Caco-2 (cell line): ENCODE measurements at regions not wholly inside any gene's neighbourhood (a gene's known extent, or its start where the extent isn't known, plus 50 kb on each side); places are given as distances from the start of the nearest gene placed in this dataset.

Experiments
- BruUV-seq: library from RNA; stranded (reverse); fragments of 400-500 nt; replicated peaks from 2 replicates; lab custom pipeline; 2021; lab: Mats Ljungman, UMichigan
- CTCF ChIA-PET: fragments of 300-600 bp; sonication (Branson Sonifier 250); formaldehyde crosslinking; loops from one replicate; lab custom pipeline; 2022; ENCODE audit warnings: antibody characterized with exemption; lab: Charles Lee
- POLR2A ChIA-PET: fragments of 300-600 bp; sonication (Branson Sonifier 250); formaldehyde crosslinking; loops from one replicate; lab custom pipeline; 2022; ENCODE audit warnings: antibody characterized with exemption; lab: Charles Lee
- DNase-seq, 2 experiments: peaks; one replicate each; pipeline versions ENCODE4 v3.0.0 to v3.0.0-alpha.2; 2020 to 2022
- H3K27me3 ChIP-seq: replicated peaks from 2 replicates; pipeline ENCODE4 v1.6.0; 2011; ENCODE audit warnings: low read length; ENCODE audit not compliant: control insufficient read depth, insufficient read depth
- H3K36me3 ChIP-seq: 2 replicates; pipeline ENCODE4 v1.5.1; 2011; ENCODE audit warnings: low read length; ENCODE audit not compliant: control insufficient read depth, insufficient read depth
- H3K4me1 ChIP-seq: fragments of 250-450 bp; sonication (Bioruptor Pico); 2 replicates; pipeline ENCODE4 v1.5.1; 2020; ENCODE audit warnings: mild to moderate bottlenecking
- H3K4me3 ChIP-seq: 2 replicates; pipeline ENCODE4 v1.5.1; 2011; ENCODE audit warnings: low read depth, mild to moderate bottlenecking, control low read depth, low read length
- H3K9me3 ChIP-seq: fragments of 250-450 bp; sonication (Bioruptor Pico); 2 replicates; pipeline ENCODE4 v1.5.1; 2020; ENCODE audit warnings: mild to moderate bottlenecking, moderate library complexity
- H3K27ac Mint-ChIP-seq: one replicate; pipeline ENCODE4 v1.8.0; 2022; ENCODE audit warnings: mixed read lengths; ENCODE audit not compliant: unreplicated experiment
- H3K27me3 Mint-ChIP-seq: one replicate; pipeline ENCODE4 v1.8.0; 2022; ENCODE audit warnings: mixed read lengths; ENCODE audit not compliant: insufficient read depth, unreplicated experiment
- H3K36me3 Mint-ChIP-seq: one replicate; pipeline ENCODE4 v1.8.0; 2022; ENCODE audit warnings: mild to moderate bottlenecking, mixed read lengths; ENCODE audit not compliant: insufficient read depth, unreplicated experiment
- H3K4me1 Mint-ChIP-seq: one replicate; pipeline ENCODE4 v1.8.0; 2022; ENCODE audit warnings: low read depth, mixed read lengths; ENCODE audit not compliant: unreplicated experiment
- H3K4me3 Mint-ChIP-seq: one replicate; pipeline ENCODE4 v1.8.0; 2022; ENCODE audit warnings: mild to moderate bottlenecking, moderate library complexity, mixed read lengths; ENCODE audit not compliant: unreplicated experiment
- H3K9me3 Mint-ChIP-seq: one replicate; pipeline ENCODE4 v1.8.0; 2022; ENCODE audit warnings: mixed read lengths; ENCODE audit not compliant: unreplicated experiment
- intact Hi-C: fragments of 100-400 bp; cut with micrococcal nuclease; formaldehyde crosslinking; loops from one replicate; pipeline ENCODE4 v1.10.0; 2022; ENCODE audit not compliant: unreplicated experiment
- TF ChIP-seq, protein P1 (sequence below), 2 experiments: fragments of 200-600 bp in 1 of 2; IDR thresholded peaks; 1 replicate in 1 of 2; 2 replicates in 1 of 2; pipeline versions ENCODE4 v1.5.1 to v1.8.0; 2011 to 2022; ENCODE audit warnings: antibody characterized with exemption in 1 of 2, control low read depth in 1 of 2, inconsistent platforms in 1 of 2, low read depth in 1 of 2, low read length in 1 of 2, mild to moderate bottlenecking in 1 of 2, moderate library complexity in 1 of 2; ENCODE audit not compliant: insufficient read depth in 1 of 2, severe bottlenecking in 1 of 2, unreplicated experiment in 1 of 2

DNA sequence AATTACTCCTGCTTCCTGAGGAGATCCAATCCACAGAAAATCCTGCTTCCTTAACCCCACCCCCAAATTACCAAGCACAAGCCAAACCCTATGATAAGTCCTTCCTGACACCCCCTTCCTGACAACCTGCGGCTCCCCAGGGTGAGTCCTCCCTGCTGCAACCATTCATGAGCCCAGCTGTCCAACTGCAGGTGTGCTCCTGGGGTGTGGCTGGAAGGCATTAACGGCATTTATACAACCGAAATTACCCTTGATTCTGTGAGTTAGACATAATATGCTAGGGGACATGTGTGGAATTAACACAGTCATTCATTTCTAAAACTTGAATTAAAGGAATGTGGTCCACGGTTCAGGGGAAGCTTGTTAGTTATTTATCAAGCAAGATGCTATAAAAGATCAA is 119.0 kb upstream of the ALKAL2 start:
- Mint-ChIP-seq H3K4me3 (no peak overlapping the region), H3K27ac (no peak overlapping the region), H3K27me3 (peaks cover 10% of the 10 kb centered on the region), H3K9me3 (peaks cover 39% of the 10 kb centered on the region), H3K4me1 (no peaks in the 10 kb centered on the region), H3K36me3 (no peaks in the 10 kb centered on the region)
- POLR2A ChIA-PET, result no interaction called here
- peaks cover 8% of the 10 kb centered on the region; the same call in 1 of the 2 replicates for H3K9me3 ChIP-seq
- intact Hi-C loops, result no loop called here
- H3K27me3 ChIP-seq, result no peaks in the 10 kb centered on the region
- CTCF ChIA-PET, result no interaction called here
- no peaks in the 10 kb centered on the region for H3K36me3 ChIP-seq
- TF ChIP-seq, protein P1, sequence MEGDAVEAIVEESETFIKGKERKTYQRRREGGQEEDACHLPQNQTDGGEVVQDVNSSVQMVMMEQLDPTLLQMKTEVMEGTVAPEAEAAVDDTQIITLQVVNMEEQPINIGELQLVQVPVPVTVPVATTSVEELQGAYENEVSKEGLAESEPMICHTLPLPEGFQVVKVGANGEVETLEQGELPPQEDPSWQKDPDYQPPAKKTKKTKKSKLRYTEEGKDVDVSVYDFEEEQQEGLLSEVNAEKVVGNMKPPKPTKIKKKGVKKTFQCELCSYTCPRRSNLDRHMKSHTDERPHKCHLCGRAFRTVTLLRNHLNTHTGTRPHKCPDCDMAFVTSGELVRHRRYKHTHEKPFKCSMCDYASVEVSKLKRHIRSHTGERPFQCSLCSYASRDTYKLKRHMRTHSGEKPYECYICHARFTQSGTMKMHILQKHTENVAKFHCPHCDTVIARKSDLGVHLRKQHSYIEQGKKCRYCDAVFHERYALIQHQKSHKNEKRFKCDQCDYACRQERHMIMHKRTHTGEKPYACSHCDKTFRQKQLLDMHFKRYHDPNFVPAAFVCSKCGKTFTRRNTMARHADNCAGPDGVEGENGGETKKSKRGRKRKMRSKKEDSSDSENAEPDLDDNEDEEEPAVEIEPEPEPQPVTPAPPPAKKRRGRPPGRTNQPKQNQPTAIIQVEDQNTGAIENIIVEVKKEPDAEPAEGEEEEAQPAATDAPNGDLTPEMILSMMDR (IDR thresholded peaks at IDR 0.05; ENCODE audit: insufficient read depth in 1 of 2, low read depth in 1 of 2, low read length in 1 of 2, severe bottlenecking in 1 of 2, unreplicated experiment in 1 of 2), result no peak
- DNase-seq, result no peak
- no peak overlapping the region for H3K4me3 ChIP-seq
- BruUV-seq, result no TSS peak
- no peaks in the 10 kb centered on the region for H3K4me1 ChIP-seq

DNA sequence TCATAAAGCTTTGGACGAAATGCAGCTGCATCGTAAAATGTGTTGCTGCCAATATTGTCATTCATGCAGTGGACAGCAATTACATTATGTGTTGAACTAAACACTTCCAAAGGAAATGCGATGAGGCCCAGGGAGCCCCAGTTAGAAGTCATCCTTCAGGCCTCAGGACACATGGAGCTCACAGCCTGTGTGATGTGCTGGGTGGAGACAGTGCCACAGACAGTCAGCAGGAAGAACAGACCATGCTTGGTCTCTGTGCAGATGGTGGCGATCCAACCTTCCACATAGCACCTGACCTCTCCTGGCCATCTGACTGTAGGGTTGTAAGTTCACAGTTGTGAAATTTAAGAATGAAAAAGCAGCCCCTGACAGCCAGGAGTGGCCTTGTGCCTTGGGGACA is 118.3 kb upstream of the ALKAL2 start:
- peaks cover 33% of the 10 kb centered on the region for H3K9me3 Mint-ChIP-seq
- no peaks in the 10 kb centered on the region for H3K4me1 Mint-ChIP-seq
- POLR2A ChIA-PET, result no interaction called here
- peaks cover 10% of the 10 kb centered on the region for H3K27me3 Mint-ChIP-seq
- Histone ChIP-seq H3K4me3 (no peak overlapping the region), H3K9me3 (peaks cover 12% of the 10 kb centered on the region; the same call in 1 of the 2 replicates), H3K27me3 (no peaks in the 10 kb centered on the region), H3K36me3 (no peaks in the 10 kb centered on the region), H3K4me1 (no peaks in the 10 kb centered on the region)
- no peak overlapping the region for H3K4me3 Mint-ChIP-seq
- no peak for DNase-seq
- H3K36me3 Mint-ChIP-seq, result no peaks in the 10 kb centered on the region
- CTCF ChIA-PET, result no interaction called here
- BruUV-seq, result no TSS peak
- no peak overlapping the region for H3K27ac Mint-ChIP-seq
- TF ChIP-seq, protein P1 (IDR thresholded peaks at IDR 0.05; ENCODE audit: insufficient read depth in 1 of 2, low read depth in 1 of 2, low read length in 1 of 2, severe bottlenecking in 1 of 2, unreplicated experiment in 1 of 2), result no peak
- intact Hi-C loops, result no loop called here

DNA sequence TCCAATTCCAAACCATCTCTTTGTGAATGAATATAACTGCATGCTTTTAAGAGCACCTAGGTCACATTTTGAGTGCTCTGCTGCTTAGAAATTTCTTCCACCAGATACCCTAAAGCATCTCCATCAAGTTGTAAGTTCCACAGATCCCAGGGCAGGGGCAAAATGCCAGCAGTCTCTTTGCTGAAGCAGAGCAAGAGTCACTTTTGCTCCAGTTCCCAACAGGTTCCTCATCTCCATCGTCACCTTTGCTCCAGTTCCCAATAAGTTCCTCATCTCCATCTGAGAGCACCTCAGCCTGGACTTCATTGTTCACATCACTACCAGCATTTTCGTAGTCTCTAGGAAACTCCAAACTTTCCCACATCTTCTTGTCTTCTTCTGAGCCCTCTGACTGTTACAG is 116.7 kb upstream of the ALKAL2 start:
- no TSS peak for BruUV-seq

More for the DNA sequence above, 116.7 kb upstream of the ALKAL2 start:
- Histone ChIP-seq H3K36me3 (no peaks in the 10 kb centered on the region), H3K4me3 (no peak overlapping the region), H3K9me3 (0 out of 2 replicates have a peak, but pooled peaks cover 12% of the 10 kb centered on the region), H3K4me1 (no peaks in the 10 kb centered on the region), H3K27me3 (no peaks in the 10 kb centered on the region)
- peaks cover 16% of the 10 kb centered on the region for H3K9me3 Mint-ChIP-seq
- ChIA-PET CTCF (no interaction called here), POLR2A (no interaction called here)
- TF ChIP-seq, protein P1 (IDR thresholded peaks at IDR 0.05; ENCODE audit: insufficient read depth in 1 of 2, low read depth in 1 of 2, low read length in 1 of 2, severe bottlenecking in 1 of 2, unreplicated experiment in 1 of 2), result no peak
- intact Hi-C loops, result no loop called here
- no peaks in the 10 kb centered on the region for H3K36me3 Mint-ChIP-seq
- H3K27ac Mint-ChIP-seq, result no peak overlapping the region
- peaks cover 1% of the 10 kb centered on the region for H3K27me3 Mint-ChIP-seq
- no peak overlapping the region for H3K4me3 Mint-ChIP-seq
- DNase-seq, result no peak
- no peaks in the 10 kb centered on the region for H3K4me1 Mint-ChIP-seq
